Hepatocyte (in vitro differentiated cells): ENCODE measurements at regions not wholly inside any gene's neighbourhood (a gene's known extent, or its start where the extent isn't known, plus 50 kb on each side); places are given as distances from the start of the nearest gene placed in this dataset.

Source experiments
- CTCF ChIP-seq: fragments of 200-600 bp; sonication (generic); IDR thresholded peaks from 2 replicates; pipeline ENCODE4 v1.5.1; 2016; ENCODE audit warnings: antibody characterized with exemption, mild to moderate bottlenecking; ENCODE audit not compliant: poor library complexity
- EZH2 ChIP-seq: fragments of 200-600 bp; sonication (generic); IDR thresholded peaks from 2 replicates; pipeline ENCODE4 v1.6.1; 2016; ENCODE audit warnings: antibody characterized with exemption, mild to moderate bottlenecking, borderline replicate concordance
- EZH2phosphoT487 ChIP-seq: fragments of 200-600 bp; sonication (generic); IDR thresholded peaks from one replicate; pipeline ENCODE4 v1.6.1; 2018; ENCODE audit warnings: antibody characterized with exemption, mild to moderate bottlenecking, low read depth, moderate library complexity; ENCODE audit not compliant: unreplicated experiment, severe bottlenecking

GRCh38 chr6:169396554-169397163 is 143.0 kb upstream of the THBS2 start:
- TF ChIP-seq CTCF (no peak), EZH2phosphoT487 (no peak), EZH2 (no peak)
